Ectodermal cell (in vitro differentiated cells): ENCODE measurements at regions not wholly inside any gene's neighbourhood (a gene's known extent, or its start where the extent isn't known, plus 50 kb on each side); places are given as distances from the start of the nearest gene placed in this dataset.

Experiments
- H3K27ac ChIP-seq: 2 replicates; pipeline ENCODE4 v1.7.0; 2013; ENCODE audit warnings: mild to moderate bottlenecking, low read depth, low read length; ENCODE audit not compliant: insufficient read depth, poor library complexity, severe bottlenecking
- H3K27me3 ChIP-seq: 2 replicates; pipeline ENCODE4 v1.7.0; 2013; ENCODE audit warnings: mild to moderate bottlenecking, low read length; ENCODE audit not compliant: insufficient read depth, control insufficient read depth, poor library complexity, severe bottlenecking
- H3K36me3 ChIP-seq: one replicate; pipeline ENCODE4 v1.7.0; 2013; ENCODE audit warnings: low read length; ENCODE audit not compliant: control insufficient read depth, insufficient read depth
- H3K4me1 ChIP-seq: one replicate; pipeline ENCODE4 v1.7.0; 2013; ENCODE audit warnings: low read length; ENCODE audit not compliant: control insufficient read depth, insufficient read depth
- H3K4me3 ChIP-seq: 2 replicates; pipeline ENCODE4 v1.7.0; 2013; ENCODE audit warnings: low read depth, low read length, control low read depth; ENCODE audit not compliant: insufficient read depth
- H3K9me3 ChIP-seq: 2 replicates; pipeline ENCODE4 v1.7.0; 2013; ENCODE audit warnings: mild to moderate bottlenecking, low read length, moderate library complexity; ENCODE audit not compliant: control insufficient read depth
- WGBS, 2 experiments: methylation state at CpG; one replicate each; pipeline ENCODE4 v1.1.7; 2013; ENCODE audit warnings: missing lambda C conversion rate in 2 of 2; 5-methylcytosine and 5-hydroxymethylcytosine counted together

DNA sequence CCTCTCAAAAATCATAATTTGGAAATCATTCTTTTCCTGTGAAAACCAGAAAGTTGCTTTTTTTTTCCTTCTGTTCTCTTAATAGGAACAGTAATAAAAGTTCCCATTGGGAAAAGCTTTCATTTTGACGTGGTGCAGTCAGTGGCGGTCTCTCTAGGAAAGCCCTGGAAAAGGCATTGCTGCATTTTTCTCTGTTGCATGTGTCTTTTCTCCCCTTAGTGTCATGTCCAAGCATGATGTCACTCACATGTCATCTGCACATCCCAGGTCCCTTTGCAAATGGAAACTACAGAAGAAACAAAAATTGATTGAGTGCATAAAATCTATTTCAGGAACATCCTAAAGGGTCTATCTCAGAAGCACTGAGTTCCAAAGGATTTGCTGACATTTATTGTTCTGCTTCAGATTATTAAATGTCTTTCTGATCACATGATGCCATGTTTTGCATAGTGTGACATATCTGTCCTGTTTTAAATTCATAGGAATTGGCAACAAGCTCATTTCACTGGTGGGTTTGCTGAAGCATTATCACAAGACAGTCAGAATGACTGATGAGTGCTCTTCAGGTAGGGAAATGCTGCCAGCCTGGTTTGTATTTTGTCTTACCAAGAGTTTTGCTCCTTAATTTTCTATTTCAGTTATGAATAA, 208.7 kb downstream of the SOX4 start:
- Histone ChIP-seq H3K27ac (no peak overlapping the region), H3K36me3 (peaks cover 4% of the 10 kb centered on the region)

DNA sequence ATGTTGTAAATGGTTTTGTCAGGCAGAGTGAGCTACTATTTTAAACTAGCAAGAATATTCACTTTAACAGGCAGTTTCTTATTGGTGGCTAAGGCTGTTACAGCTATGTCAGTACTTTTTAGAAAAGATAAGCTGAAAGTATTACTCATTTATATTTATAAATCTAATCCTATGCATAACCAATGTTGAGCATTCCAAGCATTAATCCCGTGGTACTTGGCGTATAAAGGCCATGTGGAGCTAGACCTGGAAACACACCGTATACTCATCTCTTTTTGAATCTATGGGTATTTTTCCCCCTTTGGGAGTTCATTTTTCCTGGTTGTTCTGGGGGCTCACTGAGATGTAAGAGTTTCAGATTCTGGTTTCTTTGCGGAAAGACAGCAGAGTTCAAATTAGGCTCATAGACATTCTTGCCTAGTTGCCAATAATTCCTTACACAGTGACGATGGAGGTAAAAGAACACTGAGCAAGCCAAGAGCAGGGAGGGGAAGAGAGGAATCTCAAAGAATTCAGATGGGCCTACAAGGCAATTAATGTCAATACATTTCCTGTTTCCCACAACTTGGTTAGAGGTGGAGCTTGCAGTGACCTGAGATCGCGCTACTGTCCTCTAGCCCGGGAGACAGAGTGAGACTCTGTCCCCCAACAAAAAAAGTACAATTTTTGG, 211.5 kb downstream of the SOX4 start:
- no peak overlapping the region for H3K4me3 ChIP-seq
- peaks cover 4% of the 10 kb centered on the region for H3K36me3 ChIP-seq
- WGBS, 2 experiments, result 93 to 94% methylated on average over 8 of the region's 8 CpGs
- peaks cover 14% of the 10 kb centered on the region for H3K4me1 ChIP-seq
- no peaks in the 10 kb centered on the region for H3K27me3 ChIP-seq
- no peaks in the 10 kb centered on the region for H3K9me3 ChIP-seq
- no peak overlapping the region for H3K27ac ChIP-seq

More for the DNA sequence above, 208.7 kb downstream of the SOX4 start:
- no peaks in the 10 kb centered on the region for H3K27me3 ChIP-seq
- no peaks in the 10 kb centered on the region for H3K9me3 ChIP-seq
- WGBS, 2 experiments, result 94 to 98% methylated on average over 2 of the region's 2 CpGs
- no peak overlapping the region for H3K4me3 ChIP-seq
- peaks cover 8% of the 10 kb centered on the region for H3K4me1 ChIP-seq

DNA sequence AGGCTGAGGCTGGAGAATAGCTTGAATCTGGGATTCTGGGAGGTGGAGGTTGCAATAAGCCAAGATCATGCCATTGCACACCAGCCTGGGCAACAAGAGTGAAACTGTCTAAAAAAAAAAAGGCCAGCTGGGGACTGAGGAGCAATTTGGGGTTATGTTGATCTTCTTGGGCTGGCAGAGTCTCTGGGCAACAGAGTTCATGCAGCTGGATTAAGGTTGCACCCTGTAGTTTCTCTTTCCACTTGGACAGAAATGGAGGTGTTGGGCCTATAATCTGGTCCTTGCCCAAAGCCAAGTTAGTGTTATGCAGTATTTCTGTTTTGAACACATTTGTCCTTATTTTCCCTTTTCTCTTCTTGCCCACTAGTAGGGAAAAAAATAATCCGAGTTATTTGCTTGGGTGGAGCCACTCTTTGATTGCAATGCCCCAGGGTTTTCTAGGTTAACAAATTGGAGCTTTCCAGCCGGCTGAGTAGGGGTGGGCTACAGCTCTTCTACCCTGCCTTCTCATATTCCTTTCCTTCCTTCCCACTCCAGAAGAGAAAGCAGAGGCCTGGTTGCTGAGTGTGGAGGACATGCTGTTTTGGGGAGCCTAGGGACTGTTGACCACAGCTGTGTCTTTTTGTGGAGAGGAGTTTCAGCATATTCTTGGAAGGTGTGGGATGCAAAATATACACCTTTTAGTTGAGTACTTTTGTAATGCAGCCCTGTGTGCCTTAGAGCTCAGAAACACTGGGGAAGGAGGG, 213.9 kb downstream of the SOX4 start:
- no peak overlapping the region for H3K27ac ChIP-seq
- H3K4me3 ChIP-seq, result no peak overlapping the region
- peaks cover 8% of the 10 kb centered on the region for H3K4me1 ChIP-seq
- H3K27me3 ChIP-seq, result no peaks in the 10 kb centered on the region
- peaks cover 4% of the 10 kb centered on the region for H3K36me3 ChIP-seq
- 72 to 80% methylated on average over 1 to 2 of the region's 2 CpGs for WGBS, 2 experiments
- no peaks in the 10 kb centered on the region for H3K9me3 ChIP-seq

DNA sequence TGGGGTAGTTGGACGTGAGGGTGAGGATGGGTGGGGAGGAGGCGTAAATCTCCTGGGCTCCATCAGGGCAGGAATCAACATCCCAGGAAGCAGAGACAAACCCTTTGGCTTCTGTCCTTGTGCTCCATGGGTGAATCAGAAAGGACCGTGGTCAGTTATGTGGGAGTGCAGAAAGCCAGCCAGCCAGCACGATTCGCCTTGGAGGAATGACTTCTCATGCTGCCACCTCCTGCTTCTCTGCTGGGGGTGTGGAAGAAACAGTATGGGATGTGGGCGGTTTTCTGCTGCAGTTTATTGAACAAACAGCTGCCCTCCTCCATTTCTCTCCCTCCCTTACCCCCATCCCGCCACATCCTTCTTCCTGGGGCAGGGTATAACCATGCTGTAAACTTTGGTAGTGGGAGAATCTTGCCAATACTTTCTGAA, 214.5 kb downstream of the SOX4 start:
- Histone ChIP-seq H3K4me3 (no peak overlapping the region), H3K36me3 (peaks cover under 1% of the 10 kb centered on the region), H3K27ac (no peak overlapping the region), H3K4me1 (peaks cover 8% of the 10 kb centered on the region), H3K27me3 (no peaks in the 10 kb centered on the region), H3K9me3 (no peaks in the 10 kb centered on the region)
- WGBS, 2 experiments, result 64 to 66% methylated on average over 6 to 7 of the region's 7 CpGs

DNA sequence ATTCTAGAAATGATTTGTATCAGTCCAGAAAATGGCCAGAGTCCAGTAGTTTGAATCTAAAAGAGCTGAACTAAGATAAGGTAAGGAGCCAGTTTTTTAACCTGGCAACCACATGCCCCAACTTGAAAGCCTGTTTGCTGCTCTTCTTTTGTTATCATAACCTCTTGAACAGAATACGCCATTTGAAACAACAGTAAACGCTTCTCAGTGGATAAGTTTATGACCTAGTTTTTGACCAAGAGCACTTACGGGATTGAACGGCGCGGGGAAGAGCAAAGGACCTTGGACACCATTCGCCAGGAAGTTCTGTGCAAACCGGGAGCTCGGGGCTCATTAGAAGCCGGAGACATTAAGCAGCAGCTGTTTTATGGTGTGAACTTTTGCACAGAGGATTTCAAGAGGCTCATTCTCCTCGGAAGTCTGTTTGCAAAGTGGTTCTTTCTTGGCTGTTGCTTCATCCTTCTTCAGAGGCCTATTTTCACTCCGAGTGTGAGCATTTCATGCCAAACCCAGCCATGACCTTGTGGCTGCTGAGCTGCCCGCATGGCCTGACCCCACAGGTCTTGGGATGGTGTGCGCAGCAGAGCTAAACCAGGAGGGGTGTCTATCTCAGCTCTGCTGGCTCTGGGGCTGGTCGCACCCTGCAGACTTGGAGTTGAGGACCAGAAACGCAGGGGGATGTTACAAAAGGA, 215.1 kb downstream of the SOX4 start:
- H3K9me3 ChIP-seq, result no peaks in the 10 kb centered on the region
- no peaks in the 10 kb centered on the region for H3K36me3 ChIP-seq
- 85 to 88% methylated on average over 16 of the region's 16 CpGs for WGBS, 2 experiments
- H3K27ac ChIP-seq, result no peak overlapping the region
- no peak overlapping the region for H3K4me3 ChIP-seq
- H3K4me1 ChIP-seq, result peaks cover 8% of the 10 kb centered on the region
- H3K27me3 ChIP-seq, result no peaks in the 10 kb centered on the region

DNA sequence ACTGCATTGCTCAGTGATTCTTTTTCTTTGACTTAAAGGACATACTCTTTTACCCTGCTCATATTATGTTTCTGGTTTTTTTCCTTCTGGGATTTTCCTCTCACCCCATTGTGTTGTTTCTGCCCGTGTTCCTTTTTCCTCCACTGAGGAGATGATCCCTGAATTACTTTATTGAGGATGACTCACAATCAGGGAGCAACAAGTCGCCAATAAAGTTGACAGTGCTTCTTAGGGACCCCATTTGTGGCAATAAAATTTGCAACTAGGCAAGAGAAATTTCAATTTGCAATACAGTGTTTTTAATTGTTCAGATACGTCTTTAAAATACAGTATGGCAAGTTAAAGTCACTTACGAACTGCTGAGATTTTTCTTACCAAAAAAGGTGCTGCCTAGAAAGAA, 217.9 kb downstream of the SOX4 start:
- no peak overlapping the region for H3K4me3 ChIP-seq
- no peaks in the 10 kb centered on the region for H3K36me3 ChIP-seq
- WGBS, 2 experiments, result 90% methylated on average over 4 of the region's 4 CpGs
- H3K4me1 ChIP-seq, result peaks cover 8% of the 10 kb centered on the region
- H3K9me3 ChIP-seq, result no peaks in the 10 kb centered on the region
- H3K27ac ChIP-seq, result no peak overlapping the region
- no peaks in the 10 kb centered on the region for H3K27me3 ChIP-seq

DNA sequence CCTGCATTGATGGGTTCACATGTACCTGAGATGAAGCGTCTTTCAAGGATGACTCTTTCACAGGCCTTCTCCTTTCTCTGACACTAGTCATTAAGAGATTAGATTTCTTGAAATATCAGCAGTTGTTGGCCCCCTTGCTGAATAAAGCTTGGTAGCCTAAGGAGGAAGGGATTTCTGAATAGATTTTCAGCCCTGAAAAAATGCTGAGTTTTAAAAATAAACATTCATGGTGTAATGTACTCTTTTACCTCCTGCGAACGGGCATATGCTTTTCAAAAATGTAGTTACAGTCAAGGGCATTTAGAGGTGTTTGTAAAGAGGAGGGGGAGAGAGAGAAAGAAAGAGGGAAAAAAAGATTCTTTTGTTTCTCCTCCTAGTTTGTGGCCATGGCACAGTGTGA, 222.7 kb downstream of the SOX4 start:
- Histone ChIP-seq H3K4me3 (no peak overlapping the region), H3K9me3 (no peaks in the 10 kb centered on the region), H3K36me3 (no peaks in the 10 kb centered on the region), H3K4me1 (no peaks in the 10 kb centered on the region), H3K27me3 (no peaks in the 10 kb centered on the region), H3K27ac (no peak overlapping the region)
- WGBS, 2 experiments, result 95 to 99% methylated on average over 3 of the region's 3 CpGs

DNA sequence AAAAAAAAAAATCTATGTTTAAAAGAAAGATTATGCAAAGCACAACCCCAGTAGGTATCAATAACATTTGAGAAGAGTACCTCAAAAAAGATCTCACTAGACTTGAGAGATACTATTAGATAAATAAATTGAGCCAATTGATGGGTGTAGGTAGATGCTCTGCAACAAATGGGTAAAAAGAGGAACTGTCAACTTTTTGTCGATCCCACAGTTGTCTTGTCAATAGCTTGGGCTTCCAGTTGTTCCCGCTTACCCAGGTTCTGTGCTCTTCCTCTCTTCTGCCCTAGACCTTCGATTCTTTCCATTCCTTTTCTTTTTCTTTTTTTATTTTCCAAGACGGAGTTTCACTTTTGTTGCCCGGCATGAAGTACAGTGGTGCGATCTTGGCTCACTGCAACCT, 226.9 kb downstream of the SOX4 start:
- Histone ChIP-seq H3K4me3 (no peak overlapping the region), H3K36me3 (no peaks in the 10 kb centered on the region), H3K27me3 (no peaks in the 10 kb centered on the region), H3K9me3 (no peaks in the 10 kb centered on the region), H3K4me1 (no peaks in the 10 kb centered on the region), H3K27ac (no peak overlapping the region)
- 93 to 95% methylated on average over 6 of the region's 6 CpGs for WGBS, 2 experiments

DNA sequence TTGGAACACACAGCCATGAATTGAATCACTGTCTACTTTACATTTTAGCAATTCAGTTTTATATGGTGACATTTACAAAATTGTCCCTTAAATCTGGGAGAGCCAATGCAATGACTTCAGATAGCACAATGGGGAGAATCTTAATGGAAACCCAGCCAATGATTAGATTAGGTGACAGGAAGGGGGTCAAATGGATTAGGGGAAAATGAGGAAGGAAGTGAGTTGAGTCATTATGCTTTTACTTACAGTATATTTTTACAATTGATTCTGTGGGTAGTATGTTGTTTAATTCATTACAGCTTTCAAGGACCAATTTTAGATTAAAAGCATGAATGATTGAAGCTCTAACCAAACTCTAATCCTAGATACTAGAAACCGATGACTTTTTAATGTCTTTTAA, 229.8 kb downstream of the SOX4 start:
- peaks cover 22% of the 10 kb centered on the region for H3K4me1 ChIP-seq
- H3K9me3 ChIP-seq, result no peaks in the 10 kb centered on the region
- H3K4me3 ChIP-seq, result no peak overlapping the region
- no CpG with 5 or more reads among the region's 1 CpG for WGBS, 2 experiments
- no peaks in the 10 kb centered on the region for H3K36me3 ChIP-seq
- no peak overlapping the region for H3K27ac ChIP-seq
- H3K27me3 ChIP-seq, result no peaks in the 10 kb centered on the region
